ENCODE measurements at regions not wholly inside any gene's neighbourhood (a gene's known extent, or its start where the extent isn't known, plus 50 kb on each side); places are given as distances from the start of the nearest gene placed in this dataset.

DNA sequence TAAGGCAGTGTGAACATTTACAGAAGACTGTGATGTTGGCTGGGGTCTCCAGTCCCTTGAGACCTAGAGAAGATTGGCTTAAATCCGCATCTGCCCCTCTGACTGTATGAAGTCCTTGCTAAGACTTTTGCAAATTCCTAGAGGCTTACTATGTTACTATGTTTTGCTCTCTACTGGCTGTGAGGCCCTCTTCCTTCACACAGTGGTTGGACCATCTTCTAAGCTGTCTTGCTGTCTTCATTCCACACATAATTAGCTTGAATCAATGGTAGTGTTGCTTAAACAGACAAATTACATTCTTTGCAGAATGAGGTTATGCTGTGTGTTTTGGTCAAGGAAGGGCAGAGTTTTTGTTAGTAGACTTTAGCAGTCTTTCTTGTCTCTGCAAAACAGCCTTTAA lies 658.0 kb downstream of the TYW1 start (continued):
- TF ChIP-seq, protein P1, sequence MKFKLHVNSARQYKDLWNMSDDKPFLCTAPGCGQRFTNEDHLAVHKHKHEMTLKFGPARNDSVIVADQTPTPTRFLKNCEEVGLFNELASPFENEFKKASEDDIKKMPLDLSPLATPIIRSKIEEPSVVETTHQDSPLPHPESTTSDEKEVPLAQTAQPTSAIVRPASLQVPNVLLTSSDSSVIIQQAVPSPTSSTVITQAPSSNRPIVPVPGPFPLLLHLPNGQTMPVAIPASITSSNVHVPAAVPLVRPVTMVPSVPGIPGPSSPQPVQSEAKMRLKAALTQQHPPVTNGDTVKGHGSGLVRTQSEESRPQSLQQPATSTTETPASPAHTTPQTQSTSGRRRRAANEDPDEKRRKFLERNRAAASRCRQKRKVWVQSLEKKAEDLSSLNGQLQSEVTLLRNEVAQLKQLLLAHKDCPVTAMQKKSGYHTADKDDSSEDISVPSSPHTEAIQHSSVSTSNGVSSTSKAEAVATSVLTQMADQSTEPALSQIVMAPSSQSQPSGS (IDR thresholded peaks at IDR 0.05; ENCODE audit: low read length): no peak
- TF ChIP-seq CHD7 (IDR thresholded peaks at IDR 0.05; ENCODE audit: insufficient replicate concordance, low read length): no peak

Measured in H1 (cell line).